K562 (cell line): ENCODE measurements at regions not wholly inside any gene's neighbourhood (a gene's known extent, or its start where the extent isn't known, plus 50 kb on each side); places are given as distances from the start of the nearest gene placed in this dataset.
"Not testable (repeated sequence)": the region's sequence is repeated elsewhere in the genome, so short reads cannot be mapped to it uniquely, and the experiment has no call there.

Experiments used
- ATAC-seq: fragments of 200-7000 bp; cut with Tn5 transposase; 3 replicates; pipeline ENCODE4 v1.9.1; 2020; ENCODE audit warnings: moderate library complexity
- BruUV-seq: library from RNA; stranded (reverse); fragments of 400-500 nt; replicated peaks from 2 replicates; lab custom pipeline; 2021; lab: Mats Ljungman, UMichigan
- CTCF ChIA-PET: fragments of 300-600 bp; formaldehyde crosslinking; extraction: SDS; loops from one replicate; lab custom pipeline; 2021; ENCODE audit warnings: low intra/inter-chr PET ratio; lab: Yijun Ruan, JAX
- POLR2A ChIA-PET: fragments of 300-600, 350-650 bp; sonication (Branson Sonifier 250); formaldehyde crosslinking; extraction: SDS; loops from one replicate; lab custom pipeline; 2021; ENCODE audit warnings: antibody characterized with exemption, inconsistent platforms; lab: Yijun Ruan, JAX
- DNase-seq, 4 experiments: peaks; one replicate each; pipeline versions ENCODE4 v3.0.0 to v3.0.0-alpha.2; 2011 to 2018; ENCODE audit warnings: low spot score in 3 of 4, mixed read lengths in 3 of 4; ENCODE audit errors: extremely low read depth in 1 of 4
- FAIRE-seq: peaks from 2 replicates; lab custom pipeline; 2011; peaks lifted over from hg19 to GRCh38; lab: Jason Lieb, UNC
- H2AFZ ChIP-seq: 2 replicates; pipeline ENCODE4 v1.6.0; 2011; ENCODE audit warnings: low read depth, low read length, control low read depth, inconsistent platforms
- H3K27ac ChIP-seq: fragments of 200-600 bp; 3 replicates; pipeline ENCODE4 v1.8.0; 2011; ENCODE audit warnings: low read depth, mild to moderate bottlenecking, control low read depth, inconsistent platforms, low read length, moderate library complexity, mixed read lengths; ENCODE audit errors: extremely low read depth
- H3K27me3 ChIP-seq, 2 experiments: fragments of 300-600 bp in 1 of 2; 2 replicates in 1 of 2; 3 replicates in 1 of 2; pipeline versions ENCODE4 v1.6.0 to v1.8.0; 2011; ENCODE audit warnings: inconsistent platforms in 2 of 2, low read length in 2 of 2, mild to moderate bottlenecking in 1 of 2, mixed read lengths in 1 of 2, moderate library complexity in 1 of 2; ENCODE audit not compliant: control insufficient read depth in 2 of 2, insufficient read depth in 2 of 2
- H3K36me3 ChIP-seq: fragments of 300-600 bp; 3 replicates; pipeline ENCODE4 v1.8.0; 2011; ENCODE audit warnings: mild to moderate bottlenecking, low read length, inconsistent platforms; ENCODE audit not compliant: control insufficient read depth, insufficient read depth
- H3K4me1 ChIP-seq, 2 experiments: fragments of 200-600 bp in 1 of 2; replicated peaks in 1 of 2; 2 replicates in 1 of 2; 3 replicates in 1 of 2; pipeline versions ENCODE4 v1.5.1 to v1.8.0; 2011; ENCODE audit warnings: inconsistent platforms in 2 of 2, low read length in 2 of 2, mild to moderate bottlenecking in 1 of 2, mixed read lengths in 1 of 2, moderate library complexity in 1 of 2; ENCODE audit not compliant: control insufficient read depth in 2 of 2, insufficient read depth in 2 of 2
- H3K4me2 ChIP-seq: 2 replicates; pipeline ENCODE4 v1.6.1; 2011; ENCODE audit warnings: low read length, control low read depth, inconsistent platforms, mixed read lengths; ENCODE audit not compliant: insufficient read depth
- H3K4me3 ChIP-seq: fragments of 200-600 bp; sonication (generic), shearing (Covaris generic); 2 replicates; pipeline ENCODE4 v1.5.1; 2016; ENCODE audit warnings: control low read depth, inconsistent platforms
- H3K79me2 ChIP-seq: fragments of 200-600 bp; 3 replicates; pipeline ENCODE4 v1.8.0; 2011; ENCODE audit warnings: low read length, inconsistent platforms; ENCODE audit not compliant: control insufficient read depth, insufficient read depth
- H3K9ac ChIP-seq, 2 experiments: 2 replicates each; pipeline versions ENCODE4 v1.6.0 to v1.6.1; 2011; ENCODE audit warnings: low read depth in 2 of 2, low read length in 2 of 2, control low read depth in 1 of 2, inconsistent platforms in 1 of 2, mild to moderate bottlenecking in 1 of 2, mixed read lengths in 1 of 2; ENCODE audit not compliant: insufficient read depth in 1 of 2
- H3K9me1 ChIP-seq: one replicate; pipeline ENCODE4 v1.6.0; 2011; ENCODE audit warnings: inconsistent platforms, mild to moderate bottlenecking, low read length, moderate library complexity; ENCODE audit not compliant: control insufficient read depth, insufficient read depth
- H3K9me3 ChIP-seq: replicated peaks from 2 replicates; pipeline ENCODE4 v1.5.1; 2011; ENCODE audit warnings: low read depth, low read length, inconsistent platforms; ENCODE audit not compliant: control insufficient read depth, insufficient read depth
- H4K20me1 ChIP-seq: replicated peaks from 2 replicates; pipeline ENCODE4 v1.6.1; 2011; ENCODE audit warnings: low read length, inconsistent platforms, mixed read lengths; ENCODE audit not compliant: control insufficient read depth, insufficient read depth
- ATF7 ChIP-seq: fragments of 450-650 bp; IDR thresholded peaks from 2 replicates; pipeline ENCODE4 v1.7.1; 2014; ENCODE audit warnings: mild to moderate bottlenecking, moderate library complexity
- CHD2 ChIP-seq: IDR thresholded peaks from 2 replicates; pipeline ENCODE4 v1.6.1; 2011; ENCODE audit warnings: low read depth, low read length
- CTBP1 ChIP-seq: fragments of 450-650 bp; IDR thresholded peaks from 2 replicates; pipeline ENCODE4 v1.6.1; 2016; ENCODE audit warnings: borderline replicate concordance
- EGR1 ChIP-seq: fragments of 450-650 bp; conservative IDR thresholded peaks from 2 replicates; pipeline ENCODE4 v1.6.1; 2017; ENCODE audit warnings: mild to moderate bottlenecking
- L3MBTL2 ChIP-seq: fragments of 450-650 bp; IDR thresholded peaks from 2 replicates; pipeline ENCODE4 v1.6.1; 2016; ENCODE audit warnings: mild to moderate bottlenecking, moderate library complexity
- MEIS2 ChIP-seq: fragments of 450-650 bp; IDR thresholded peaks from 2 replicates; pipeline ENCODE4 v1.6.1; 2014; ENCODE audit warnings: mild to moderate bottlenecking; ENCODE audit not compliant: partially characterized antibody
- NRF1 ChIP-seq, 2 experiments: fragments of 450-650 bp; IDR thresholded peaks in 1 of 2; conservative IDR thresholded peaks in 1 of 2; 2 replicates each; pipeline ENCODE4 v1.6.1; 2014; ENCODE audit warnings: mild to moderate bottlenecking in 2 of 2
- PHF8 ChIP-seq: fragments of 200-600 bp; sonication (generic); IDR thresholded peaks from 2 replicates; pipeline ENCODE4 v1.6.1; 2012; ENCODE audit warnings: mixed run types, mild to moderate bottlenecking, inconsistent platforms, low read length, moderate library complexity, borderline replicate concordance
- POLR2A ChIP-seq: fragments of 450-650 bp; conservative IDR thresholded peaks from 2 replicates; pipeline ENCODE4 v1.6.1; 2016
- POLR2B ChIP-seq: fragments of 450-650 bp; IDR thresholded peaks from 2 replicates; pipeline ENCODE4 v1.6.1; 2018; ENCODE audit warnings: low read depth; ENCODE audit not compliant: partially characterized antibody
- POLR2G ChIP-seq: fragments of 200-400 bp; formaldehyde crosslinking; IDR thresholded peaks from 2 replicates; pipeline ENCODE4 v1.6.1; 2017; ENCODE audit warnings: low read depth, mild to moderate bottlenecking, antibody characterized with exemption, low read length, moderate library complexity
- SUPT5H ChIP-seq: fragments of 450-650 bp; IDR thresholded peaks from 2 replicates; pipeline ENCODE4 v1.6.1; 2016
- ZBTB2 ChIP-seq: fragments of 450-650 bp; IDR thresholded peaks from 2 replicates; pipeline ENCODE4 v1.6.1; 2016; ENCODE audit warnings: antibody characterized with exemption
- WGBS: fragments of 100-300 bp; shearing (Covaris generic); methylation state at CpG from one replicate; pipeline ENCODE4 v1.1.6; 2016; ENCODE audit warnings: low coverage, mixed read lengths; ENCODE audit not compliant: insufficient coverage; ENCODE audit errors: missing lambda C conversion rate; 5-methylcytosine and 5-hydroxymethylcytosine counted together
- in situ Hi-C: fragments of 300-500 bp; cut with MboI; formaldehyde crosslinking; loops from 4 replicates; pipeline ENCODE4 v1.15.0; 2018; ENCODE audit warnings: inconsistent platforms, mixed read lengths
- intact Hi-C: fragments of 100-400 bp; cut with micrococcal nuclease; formaldehyde crosslinking; loops from 2 replicates; pipeline ENCODE4 v1.14.2; 2022

- H3K36me3 ChIP-seq, H3K27me3 ChIP-seq, H3K4me1 ChIP-seq, H4K20me1 ChIP-seq, H3K79me2 ChIP-seq, BruUV-seq, H3K9me3 ChIP-seq, in situ Hi-C loops, FAIRE-seq, POLR2A ChIA-PET, H3K9me1 ChIP-seq, H3K27ac ChIP-seq, CTCF ChIA-PET, intact Hi-C loops: not testable (repeated sequence)
- peak overlapping the region; percentile 75 for H3K4me2 ChIP-seq
- WGBS = 0% methylated on average over 15 of the region's 34 CpGs
- H2AFZ ChIP-seq = peak overlapping the region; percentile 91
- peak overlapping the region; percentile 44 for H3K4me3 ChIP-seq
- H3K9ac ChIP-seq = peak overlapping the region; percentile 38 to 89; a peak in 3 of 4 replicates
- ATAC-seq = peak; percentile 100
- DNase-seq = peak in 1 of 4 experiments; percentile 55
- TF ChIP-seq POLR2A (peak; percentile 65), ATF7 (0 out of 2 replicates have a peak, but pooled peaks have one; percentile 20), MEIS2 (peak; percentile 94), PHF8 (peak; percentile 30; the same call in 1 of the 2 replicates), SUPT5H (peak; percentile 48; the same call in 1 of the 2 replicates), ZBTB2 (peak; percentile 87), L3MBTL2 (peak; percentile 27; the same call in 1 of the 2 replicates), CTBP1 (peak; percentile 57; the same call in 1 of the 2 replicates), NRF1 (conservative IDR thresholded peaks at IDR 0.05 in 1 of 2, IDR thresholded peaks at IDR 0.05 in 1 of 2) (peak; percentile 95), POLR2G (peak; percentile 67), EGR1 (peak; percentile 74), POLR2B (peak; percentile 63), CHD2 (0 out of 2 replicates have a peak, but pooled peaks have one; percentile 30)
Measured at GRCh38 chr2:89585558-89585920, 894.1 kb downstream of the RPIA start.
